ENCODE measurements at regions not wholly inside any gene's neighbourhood (a gene's known extent, or its start where the extent isn't known, plus 50 kb on each side); places are given as distances from the start of the nearest gene placed in this dataset.
"Not testable (repeated sequence)": the region's sequence is repeated elsewhere in the genome, so short reads cannot be mapped to it uniquely, and the experiment has no call there.

DNA sequence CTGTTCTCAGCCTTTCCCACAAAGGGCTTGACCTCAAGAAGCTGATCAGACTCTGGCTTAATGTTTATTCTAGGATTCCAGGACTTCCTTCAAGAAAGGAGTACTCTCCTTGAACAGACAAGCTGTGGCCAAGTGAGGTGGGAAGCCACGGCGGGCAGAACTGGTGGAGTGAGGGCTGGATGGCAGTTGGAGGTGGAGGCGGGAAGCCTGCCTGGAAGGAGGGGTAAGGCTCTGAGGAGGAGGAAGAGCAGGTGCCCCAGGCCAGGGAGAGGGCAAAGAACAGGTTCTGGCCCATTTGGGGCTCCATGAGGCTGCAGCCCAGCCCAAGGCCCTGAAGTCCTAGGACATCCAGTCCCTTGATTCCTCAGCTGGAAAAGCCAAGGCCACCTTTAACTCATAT lies 143.9 kb downstream of the CYP26B1 start:
- DNase-seq, result no peak

DNA sequence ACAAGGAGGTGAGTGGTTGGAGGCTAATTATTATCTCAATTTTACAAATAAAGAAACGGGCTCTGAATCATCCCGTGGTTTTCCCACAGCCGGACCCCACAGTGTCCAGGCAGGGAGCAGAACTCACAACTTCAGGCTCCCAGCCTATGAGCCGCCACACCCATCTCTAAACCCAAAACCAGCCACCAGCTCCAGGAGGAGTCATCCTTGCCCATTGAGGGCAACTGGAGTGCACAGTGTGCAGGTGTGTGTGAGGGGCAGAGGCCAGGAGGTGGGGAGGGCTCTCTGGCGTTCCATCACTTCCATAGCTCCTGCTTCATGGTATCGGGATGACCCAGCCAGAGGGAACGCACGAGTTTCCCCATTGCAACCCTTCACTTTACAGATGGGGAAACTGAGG lies 144.5 kb downstream of the CYP26B1 start:
- no peak for DNase-seq

DNA sequence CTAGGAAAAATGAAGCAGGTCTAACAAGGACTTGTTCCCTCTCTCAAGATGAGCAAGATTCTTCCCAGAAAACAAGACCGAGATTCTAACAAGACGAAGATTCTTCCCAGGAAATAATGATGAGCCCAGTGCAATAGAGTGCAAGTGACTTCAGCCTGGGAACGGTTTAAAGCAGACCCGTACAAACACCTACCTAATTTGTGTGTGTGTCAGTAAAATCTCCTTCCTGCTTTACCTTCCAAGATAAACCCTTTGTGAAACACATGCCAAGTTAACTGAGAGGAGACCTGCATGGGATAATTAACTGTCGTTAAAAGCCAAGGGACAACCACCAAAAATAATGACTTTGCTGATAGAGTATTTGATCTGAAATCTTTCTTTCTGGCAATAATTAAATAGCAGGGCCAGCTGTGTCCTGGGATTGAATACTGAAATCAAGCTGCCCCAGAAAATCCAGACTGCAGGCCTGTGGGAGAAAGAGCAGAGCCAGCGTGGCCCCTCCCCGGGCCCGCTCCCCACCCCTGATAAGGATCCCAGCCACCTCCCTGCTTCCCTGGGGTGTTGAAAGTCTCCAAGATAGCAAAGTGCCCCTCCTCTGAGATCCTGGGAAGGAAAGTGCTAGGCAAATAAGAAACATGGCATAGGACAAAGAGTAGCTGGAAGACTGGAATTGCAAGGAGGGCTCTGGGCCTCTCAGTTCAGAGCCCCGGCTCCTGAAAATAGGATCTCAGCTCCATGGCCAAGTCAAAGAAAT lies 145.5 kb downstream of the CYP26B1 start:
- no peak for DNase-seq

DNA sequence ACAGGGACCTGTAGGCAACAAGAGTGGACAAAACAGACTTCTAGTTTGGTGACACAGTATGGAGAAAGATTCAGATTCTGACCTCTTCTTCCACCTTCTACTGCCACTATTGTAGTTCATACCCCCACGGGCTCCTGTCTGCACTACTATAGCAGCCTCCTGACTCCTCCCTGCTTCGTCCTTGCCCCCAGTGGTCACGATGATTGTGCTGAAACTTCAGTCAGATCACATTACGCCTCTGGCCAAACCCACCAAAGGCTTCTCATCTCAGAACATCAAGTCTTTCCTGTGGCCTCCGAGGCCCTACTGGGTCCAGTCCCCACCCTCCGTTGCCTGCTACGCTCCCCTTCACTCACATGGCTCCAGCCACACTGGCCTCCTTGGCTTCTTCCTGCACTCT lies 147.6 kb downstream of the CYP26B1 start:
- no peak for DNase-seq

DNA sequence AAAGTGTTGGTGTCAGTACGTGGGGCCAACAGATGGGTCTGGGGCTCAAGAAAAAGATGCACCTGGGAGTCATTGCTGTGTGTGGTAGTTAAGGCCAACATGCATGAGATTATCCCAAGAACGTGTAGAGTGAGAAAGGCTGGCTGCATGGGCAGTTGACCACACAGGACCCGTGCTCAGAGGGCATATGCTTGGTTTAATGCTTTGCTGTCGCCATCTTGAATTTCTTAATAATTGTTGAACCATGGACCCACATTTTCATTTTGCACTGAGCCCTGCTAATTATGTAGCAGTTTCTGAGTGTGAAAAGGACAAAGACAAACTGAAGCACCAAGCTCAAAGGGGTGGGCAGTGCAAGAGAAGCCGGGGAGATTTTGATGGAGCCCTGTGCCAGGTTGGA lies 148.1 kb downstream of the CYP26B1 start:
- DNase-seq, result no peak

DNA sequence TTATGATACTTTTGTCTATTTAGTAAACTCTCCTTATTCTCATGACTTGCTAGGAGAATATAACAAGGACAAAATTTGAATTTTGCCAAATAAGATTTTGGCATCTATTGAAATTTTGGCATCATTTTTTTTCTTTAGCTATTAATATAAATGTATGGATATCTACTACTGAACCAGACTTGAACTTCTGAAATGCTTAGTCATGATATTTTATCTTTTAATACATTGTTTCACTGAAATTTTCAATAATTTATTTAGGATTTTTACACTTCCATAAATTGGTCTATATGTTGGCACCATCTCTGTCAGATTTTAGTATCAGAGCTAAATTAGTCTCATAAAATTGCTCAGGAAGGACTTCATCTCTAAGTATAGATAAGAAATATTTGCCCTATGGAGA lies 149.8 kb downstream of the CYP26B1 start:
- DNase-seq, result no peak

DNA sequence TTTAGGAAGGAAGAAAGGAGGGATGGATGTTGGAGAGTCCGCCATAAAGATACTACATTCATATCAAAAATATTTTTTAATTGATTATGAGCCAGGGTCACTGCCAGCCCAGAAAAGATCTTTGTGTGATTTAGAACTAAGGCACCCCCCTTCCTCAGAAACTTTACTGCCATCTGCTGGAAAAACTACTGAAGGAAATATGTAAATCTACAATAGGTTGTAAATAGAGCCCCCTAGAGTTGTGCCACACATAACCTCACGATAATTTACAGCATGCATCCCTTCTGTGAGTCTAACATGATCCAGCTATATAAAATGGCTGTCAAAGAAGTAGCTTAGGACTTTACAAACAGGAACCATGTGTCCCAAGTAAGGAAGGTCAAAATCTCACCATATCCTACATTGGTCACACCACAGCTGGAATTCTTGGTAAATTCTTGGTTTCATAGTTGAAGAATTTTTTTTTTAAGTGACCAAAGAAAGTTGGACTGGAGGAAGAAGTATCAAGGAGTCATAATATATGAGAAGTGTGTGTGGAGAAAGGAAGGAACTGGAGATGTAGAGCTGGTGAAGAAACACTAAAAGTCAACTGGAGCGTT lies 152.5 kb downstream of the CYP26B1 start:
- peak; percentile 48 for DNase-seq

DNA sequence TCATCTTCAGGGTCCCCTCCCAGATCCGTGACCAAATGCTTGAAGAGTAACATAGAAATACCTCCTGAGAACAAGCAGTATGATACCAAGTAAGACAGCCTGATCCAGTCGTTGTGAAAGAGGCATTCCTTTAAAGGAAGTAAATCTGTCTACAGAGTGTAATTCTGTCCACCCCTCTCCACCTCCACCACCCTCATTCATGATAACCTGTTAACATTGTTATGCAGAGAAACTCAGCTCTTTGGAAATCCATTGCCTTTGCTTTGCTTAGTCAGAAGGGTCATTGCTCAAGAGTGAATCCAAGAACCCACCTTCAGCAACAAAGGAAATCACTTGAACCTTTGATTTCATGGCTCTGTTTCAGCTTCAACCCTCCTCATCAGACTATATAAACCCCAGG lies 155.6 kb downstream of the CYP26B1 start:
- no peak for DNase-seq

DNA sequence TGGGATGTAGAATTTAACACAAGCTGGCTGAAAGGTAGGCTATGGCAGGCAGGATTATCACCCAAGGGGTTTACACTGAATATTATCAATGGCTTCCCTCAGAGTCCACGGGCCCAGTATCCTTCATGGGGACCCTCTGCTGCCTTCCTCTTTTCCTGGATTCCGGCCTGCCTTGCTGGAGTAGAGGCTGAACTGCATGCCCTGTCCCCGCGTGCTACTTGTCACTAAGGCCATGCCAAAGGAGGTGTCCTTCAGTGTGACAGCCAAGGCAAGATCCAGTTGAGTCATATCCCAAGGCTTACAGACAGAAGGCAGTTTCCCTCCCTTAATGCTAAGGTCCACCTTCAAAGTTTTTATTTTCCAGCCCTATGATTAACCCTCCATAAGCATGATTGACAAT lies 156.3 kb downstream of the CYP26B1 start:
- DNase-seq, result no peak

DNA sequence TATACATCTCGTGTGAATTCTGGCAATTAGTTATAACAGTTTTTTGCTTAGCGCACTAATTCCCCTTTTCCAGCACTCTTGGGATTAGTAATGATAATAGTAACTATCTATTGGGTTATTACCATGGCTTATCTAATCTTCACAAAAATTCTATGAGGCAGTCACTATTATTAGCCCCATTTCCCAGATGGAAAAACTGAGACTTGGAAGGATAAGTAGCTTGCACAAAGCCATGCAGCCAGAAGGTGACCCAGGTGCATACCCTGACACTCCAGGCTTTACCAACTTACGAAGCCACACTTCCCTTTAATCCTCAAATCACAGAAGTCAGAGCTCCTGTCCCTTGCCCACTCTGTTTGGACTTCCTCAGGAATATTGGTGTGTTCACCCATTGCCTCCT lies 156.8 kb downstream of the CYP26B1 start:
- DNase-seq, result no peak

DNA sequence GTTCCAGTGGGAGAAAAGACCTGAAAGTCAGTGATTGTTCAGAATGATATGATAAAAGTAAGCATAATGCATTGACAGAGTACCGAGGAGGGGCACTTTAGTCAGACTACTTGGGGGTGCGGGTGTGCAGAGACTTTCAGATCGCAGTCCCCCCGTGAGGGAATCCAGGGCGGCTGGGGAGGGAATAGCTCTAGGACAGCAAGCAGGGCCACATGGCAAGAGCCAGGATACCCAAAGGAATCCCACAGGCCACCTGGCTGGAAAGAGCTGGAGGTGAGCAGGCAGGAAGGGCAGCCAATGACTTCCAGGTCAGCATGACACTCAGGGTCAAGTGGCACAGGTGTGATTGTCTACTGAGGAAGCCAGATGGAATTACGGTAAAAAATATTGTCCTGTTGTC lies 157.5 kb downstream of the CYP26B1 start:
- no peak for DNase-seq

DNA sequence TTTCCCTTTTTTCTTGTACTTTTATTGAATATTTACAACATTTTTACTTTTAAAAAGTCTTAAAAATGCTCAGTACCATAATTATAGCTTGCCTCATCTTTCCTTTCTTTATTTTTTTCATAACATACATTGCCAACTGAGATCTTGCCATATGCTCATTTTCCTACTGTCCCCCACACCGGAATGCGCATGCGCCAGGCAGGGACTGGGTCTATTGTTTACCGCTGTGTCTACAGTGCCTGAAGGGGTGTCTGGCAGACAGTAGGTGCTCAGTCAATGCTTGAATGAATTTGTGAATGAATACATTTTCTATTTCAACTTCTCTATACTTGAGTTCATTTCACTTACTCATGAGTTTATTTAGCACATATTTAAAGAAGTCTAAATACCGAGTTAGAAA lies 158.0 kb downstream of the CYP26B1 start:
- DNase-seq, result no peak

DNA sequence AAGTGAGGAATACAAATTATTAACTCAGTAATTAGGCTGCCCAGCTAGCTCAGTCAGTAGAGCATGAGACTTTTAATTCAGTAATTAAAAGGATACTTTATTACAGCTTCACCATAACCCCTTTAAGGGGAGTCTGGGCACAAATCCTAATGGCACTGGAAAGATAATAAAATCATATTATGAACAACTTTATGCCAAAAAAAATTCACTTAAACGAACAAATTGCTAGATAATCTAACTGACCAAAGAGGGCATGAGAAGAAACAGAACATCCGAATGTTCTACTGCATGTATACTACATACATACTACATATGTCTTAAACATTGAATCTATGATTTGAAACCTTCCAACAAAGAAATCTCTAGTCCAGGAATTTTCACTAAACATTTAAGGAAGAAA lies 159.5 kb downstream of the CYP26B1 start:
- no peak for DNase-seq

DNA sequence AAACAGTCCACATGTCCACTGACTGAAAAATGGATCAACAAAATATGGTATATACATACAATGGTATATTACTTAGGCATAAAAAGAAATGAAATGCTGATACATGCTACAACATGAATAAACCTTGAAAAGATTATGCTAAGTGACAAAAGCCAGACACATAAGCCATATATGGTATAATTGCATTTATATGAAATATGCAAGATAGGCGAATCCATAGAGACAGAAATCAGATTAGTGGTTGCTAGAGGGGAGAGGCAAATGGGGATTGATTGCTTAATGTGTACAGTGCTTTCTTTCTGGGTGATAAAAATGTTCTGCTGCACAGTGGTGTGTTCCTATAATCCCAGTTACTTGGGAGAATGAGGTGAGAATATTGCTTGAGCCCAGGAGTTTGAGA lies 171.0 kb downstream of the CYP26B1 start:
- DNase-seq, result no peak

DNA sequence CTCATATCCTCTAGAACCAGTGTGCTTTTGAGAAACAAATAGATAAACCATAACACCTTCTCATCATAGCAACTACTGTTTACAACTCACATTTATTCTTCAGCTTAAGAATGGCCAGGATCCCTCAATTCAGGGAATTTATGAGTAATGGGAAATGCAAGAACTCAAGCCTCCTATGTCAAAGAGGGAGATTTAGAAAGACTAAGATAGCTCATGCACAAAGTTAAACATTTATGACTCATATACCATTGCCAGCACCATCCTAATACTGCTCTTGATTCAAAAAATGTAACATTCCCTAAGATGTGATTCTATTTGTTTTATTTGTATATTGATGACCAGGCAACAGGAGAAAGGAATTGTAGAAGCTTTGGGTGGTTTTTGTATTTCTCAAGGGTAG lies 172.8 kb downstream of the CYP26B1 start:
- peak; percentile 28 for DNase-seq

DNA sequence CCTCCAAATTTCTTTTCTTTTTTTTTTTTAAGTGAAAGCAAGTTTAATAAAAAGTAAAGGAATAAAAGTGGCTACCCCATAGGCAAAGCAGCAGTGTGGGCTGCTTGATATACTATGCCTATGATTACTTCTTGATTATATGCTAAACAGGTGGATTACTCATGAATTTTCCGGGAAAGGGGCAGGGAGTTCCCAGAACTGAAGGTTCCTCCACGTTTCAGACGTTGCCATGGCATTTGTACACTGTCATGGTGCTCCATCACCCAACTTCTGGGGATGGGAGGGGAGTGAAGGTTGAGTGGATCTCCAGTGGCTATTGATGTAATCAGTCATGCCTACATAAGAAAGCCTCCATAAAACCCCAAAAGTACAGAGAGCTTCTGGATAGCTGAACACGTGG lies 176.2 kb downstream of the CYP26B1 start:
- DNase-seq, result no peak

DNA sequence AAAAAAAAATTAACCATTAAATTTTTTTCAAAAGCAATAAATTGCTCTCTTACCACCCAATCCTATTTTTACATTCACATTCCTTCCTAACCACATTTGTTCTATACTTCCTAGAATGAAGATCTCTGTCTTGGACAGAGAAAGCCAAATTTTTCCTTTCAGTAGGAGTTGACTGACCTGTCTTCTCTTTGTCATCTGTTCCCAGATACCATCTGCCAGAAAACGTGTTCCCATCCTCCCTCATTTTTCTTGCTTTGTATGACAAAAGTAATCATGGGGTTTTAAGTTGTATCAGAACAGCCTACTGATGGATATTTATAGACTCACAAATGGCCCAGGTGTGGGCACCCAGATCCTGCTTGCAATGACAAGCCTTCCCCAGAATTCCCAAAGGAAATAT lies 182.1 kb downstream of the CYP26B1 start:
- no peak for DNase-seq

DNA sequence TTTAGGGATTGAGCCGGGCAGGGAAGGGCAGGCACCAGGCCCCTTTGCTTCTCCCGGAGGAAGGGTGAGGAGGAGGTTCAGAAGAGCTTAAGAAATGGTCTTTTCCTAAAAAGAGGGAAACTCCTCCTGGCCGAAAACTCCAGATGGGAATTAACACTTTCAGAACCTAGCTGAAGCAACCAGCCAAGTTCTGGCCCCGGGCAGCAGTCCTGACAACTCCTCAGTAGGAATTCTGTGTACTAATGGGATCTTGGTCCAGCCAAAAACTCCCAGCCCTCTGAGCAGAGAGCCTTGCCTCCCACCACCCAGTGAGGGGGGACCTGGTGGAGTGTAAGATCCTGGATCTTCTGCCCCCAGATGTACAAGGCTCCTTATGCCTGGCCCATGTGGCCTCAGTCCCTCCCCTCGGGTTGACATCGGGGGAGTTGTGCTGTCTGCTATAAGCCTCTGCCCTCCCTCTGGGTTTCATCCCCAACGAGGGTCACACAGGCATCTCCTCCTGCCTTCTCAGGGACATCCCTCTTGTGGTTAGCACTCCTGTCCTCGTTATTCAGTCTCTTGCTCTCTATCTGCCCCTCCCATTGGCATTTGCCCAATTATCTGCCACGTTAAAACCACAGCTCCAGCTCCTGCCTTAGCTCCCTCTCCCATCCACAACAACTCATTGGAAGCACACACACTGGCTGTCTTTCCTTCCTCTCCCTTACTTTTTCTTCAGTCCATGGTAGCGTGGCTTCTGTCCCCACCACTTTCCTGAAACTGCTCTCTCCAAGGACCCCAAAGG lies 184.6 kb downstream of the CYP26B1 start:
- peak; percentile 58 for DNase-seq

DNA sequence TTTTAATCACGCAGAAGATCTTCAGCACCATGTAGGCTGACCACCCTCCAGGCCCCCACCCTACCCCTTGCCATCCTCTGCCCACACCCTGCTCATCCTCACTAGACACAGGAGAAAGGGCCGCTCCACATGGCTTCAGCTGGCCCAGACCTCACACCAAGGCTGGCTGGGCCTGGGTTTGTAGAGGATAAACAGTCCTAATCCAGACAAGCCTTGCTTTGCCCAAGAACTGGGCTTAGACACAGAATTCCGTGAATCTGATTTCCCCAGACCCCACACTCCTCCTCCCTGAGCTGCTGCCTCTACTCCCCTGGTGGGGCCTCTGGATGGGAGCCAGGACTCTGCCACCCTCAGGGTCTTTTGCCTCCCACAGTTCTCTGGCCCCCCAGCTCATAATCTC lies 185.3 kb downstream of the CYP26B1 start:
- DNase-seq, result no peak

DNA sequence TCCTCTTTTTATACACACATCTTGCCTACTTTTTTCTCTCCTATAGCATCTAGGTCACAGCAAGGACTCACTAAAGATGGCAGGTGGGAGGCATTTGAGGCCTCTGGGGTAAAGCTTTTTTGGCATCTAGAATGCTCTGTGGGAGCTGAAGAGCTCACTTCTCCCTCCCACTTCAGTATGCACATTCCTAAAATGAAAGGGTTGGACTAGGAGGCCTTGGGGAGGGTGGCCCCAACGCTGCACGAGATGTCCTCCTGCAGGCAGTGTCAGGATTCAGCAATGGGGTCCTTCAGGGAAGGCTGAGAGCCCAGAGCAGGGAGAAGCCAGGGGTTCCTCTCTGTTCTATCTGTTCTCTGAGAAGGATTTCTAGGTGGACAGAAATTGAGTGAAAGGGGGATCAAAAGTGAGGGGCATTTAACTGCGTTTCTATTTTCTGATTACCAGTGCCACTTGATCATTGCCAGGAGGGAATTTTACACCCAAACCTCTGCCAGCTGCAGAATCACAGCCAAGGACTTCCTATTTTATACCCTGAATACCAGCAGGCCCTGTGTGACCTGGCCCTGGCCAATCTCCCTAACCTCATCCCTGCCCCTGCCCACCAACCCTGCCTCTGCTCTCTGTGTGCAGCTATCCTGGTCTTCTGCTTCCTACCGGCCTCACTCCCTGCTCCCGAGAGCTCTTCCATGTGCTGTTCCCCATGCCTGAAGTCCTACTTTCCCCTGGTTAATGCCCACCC lies 186.2 kb downstream of the CYP26B1 start:
- no peak for DNase-seq

DNA sequence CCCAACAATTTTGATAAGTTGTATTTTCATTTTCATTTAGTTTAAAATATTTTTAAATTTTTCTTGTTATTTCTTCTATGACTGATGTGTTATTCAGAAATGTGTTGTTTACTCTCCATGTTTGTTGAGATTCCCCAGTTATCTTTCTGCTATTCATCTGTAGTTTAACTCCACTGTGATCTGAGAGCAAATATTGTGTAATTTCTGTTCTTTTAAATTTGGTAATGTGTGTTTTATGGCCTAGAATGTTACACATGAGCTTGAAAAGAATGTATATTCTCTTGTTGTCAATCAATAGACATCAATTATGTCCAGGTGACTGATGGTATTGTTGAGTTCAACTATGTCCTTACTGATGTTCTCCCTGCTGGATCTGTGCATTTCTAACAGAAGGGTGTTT lies 188.2 kb downstream of the CYP26B1 start:
- DNase-seq, result no peak

DNA sequence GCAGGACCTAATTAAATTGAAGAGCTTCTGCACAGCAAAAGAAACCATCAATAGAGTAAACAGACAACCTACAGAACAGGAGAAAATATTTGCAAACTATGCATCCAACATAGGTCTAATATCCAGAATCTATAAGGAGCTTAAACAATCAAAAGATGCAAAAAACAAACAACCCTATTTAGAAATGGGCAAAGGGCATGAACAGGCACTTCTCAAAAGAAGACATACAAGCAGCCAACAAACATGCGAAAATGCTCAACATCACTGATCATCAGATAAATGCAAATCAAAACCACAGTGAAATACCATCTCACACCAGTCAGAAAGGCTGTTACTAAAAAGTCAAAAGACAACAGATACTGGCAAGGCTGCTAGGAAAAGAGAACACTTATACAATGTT lies 189.2 kb downstream of the CYP26B1 start:
- not testable (repeated sequence) for DNase-seq

DNA sequence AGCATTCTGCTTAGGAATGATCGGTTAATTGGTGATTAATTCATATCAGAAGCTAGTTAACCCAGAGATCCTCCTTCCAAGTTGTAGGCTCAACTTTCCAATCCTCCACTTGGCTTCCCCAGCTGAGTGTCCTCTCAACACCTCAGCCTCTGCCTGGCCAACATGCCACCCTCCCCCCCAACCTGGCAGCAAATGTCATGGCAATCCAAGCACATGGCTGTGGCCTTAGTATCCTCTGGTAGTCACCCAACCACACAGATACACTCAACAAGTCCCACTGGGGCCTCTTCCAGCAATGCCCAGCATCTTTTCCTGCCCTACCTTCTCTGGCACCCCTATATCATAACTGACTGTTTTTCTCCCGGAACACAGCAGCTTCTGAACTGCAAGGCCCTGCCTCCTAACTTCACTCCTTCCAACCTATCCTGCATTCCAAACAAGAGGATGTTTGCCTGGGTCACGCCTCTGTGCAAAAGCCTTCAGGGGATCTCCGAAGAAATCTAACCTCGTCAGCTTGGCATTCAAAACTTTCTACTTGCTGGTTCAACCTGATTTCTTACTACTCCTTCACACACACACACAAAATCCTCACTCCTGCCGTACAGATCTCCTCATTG lies 195.0 kb downstream of the CYP26B1 start:
- no peak for DNase-seq

Measured in fibroblast of skin of abdomen (primary cell).